Transverse colon (tissue), 4 donors: ENCODE measurements at regions not wholly inside any gene's neighbourhood (a gene's known extent, or its start where the extent isn't known, plus 50 kb on each side); places are given as distances from the start of the nearest gene placed in this dataset.

Source experiments
- POLR2AphosphoS5 ChIP-seq, 3 donors: sonication (generic); formaldehyde crosslinking; IDR thresholded peaks; one replicate each; pipeline ENCODE4 v1.6.1; 2016; ENCODE audit warnings: antibody characterized with exemption in 3 of 3
- TF ChIP-seq, protein P1 (sequence below), 5 experiments: fragments of 200-600 bp in 3 of 5; fragments of 450-650 bp in 2 of 5; sonication (generic) in 3 of 5; IDR thresholded peaks; 1 replicate in 2 of 5; 2 replicates in 3 of 5; pipeline ENCODE4 v1.5.1; 2016 to 2017; ENCODE audit warnings: antibody characterized with exemption in 5 of 5, inconsistent platforms in 3 of 5, mild to moderate bottlenecking in 2 of 5, moderate library complexity in 1 of 5

DNA sequence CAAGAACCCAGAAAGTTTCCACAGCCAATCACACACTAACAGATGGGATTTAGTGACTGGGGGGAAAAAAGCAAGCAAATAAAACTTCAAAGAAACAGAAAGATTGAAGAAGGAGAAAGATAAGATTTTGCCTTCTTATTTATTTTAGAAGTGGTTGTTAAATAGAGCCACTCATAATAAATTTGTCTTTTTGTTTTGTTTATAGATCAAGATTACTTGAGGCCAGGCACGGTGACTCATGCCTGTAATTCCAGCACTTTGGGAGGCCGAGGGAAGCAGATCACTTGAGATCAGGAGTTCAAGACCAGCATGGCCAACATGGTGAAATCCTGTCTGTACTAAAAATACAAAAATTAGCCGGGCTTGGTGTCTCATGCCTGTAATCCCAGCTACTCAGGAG is 94.9 kb upstream of the RANBP3L start:
- TF ChIP-seq, protein P1, sequence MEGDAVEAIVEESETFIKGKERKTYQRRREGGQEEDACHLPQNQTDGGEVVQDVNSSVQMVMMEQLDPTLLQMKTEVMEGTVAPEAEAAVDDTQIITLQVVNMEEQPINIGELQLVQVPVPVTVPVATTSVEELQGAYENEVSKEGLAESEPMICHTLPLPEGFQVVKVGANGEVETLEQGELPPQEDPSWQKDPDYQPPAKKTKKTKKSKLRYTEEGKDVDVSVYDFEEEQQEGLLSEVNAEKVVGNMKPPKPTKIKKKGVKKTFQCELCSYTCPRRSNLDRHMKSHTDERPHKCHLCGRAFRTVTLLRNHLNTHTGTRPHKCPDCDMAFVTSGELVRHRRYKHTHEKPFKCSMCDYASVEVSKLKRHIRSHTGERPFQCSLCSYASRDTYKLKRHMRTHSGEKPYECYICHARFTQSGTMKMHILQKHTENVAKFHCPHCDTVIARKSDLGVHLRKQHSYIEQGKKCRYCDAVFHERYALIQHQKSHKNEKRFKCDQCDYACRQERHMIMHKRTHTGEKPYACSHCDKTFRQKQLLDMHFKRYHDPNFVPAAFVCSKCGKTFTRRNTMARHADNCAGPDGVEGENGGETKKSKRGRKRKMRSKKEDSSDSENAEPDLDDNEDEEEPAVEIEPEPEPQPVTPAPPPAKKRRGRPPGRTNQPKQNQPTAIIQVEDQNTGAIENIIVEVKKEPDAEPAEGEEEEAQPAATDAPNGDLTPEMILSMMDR (IDR thresholded peaks at IDR 0.05), result no peak
- no peak for TF ChIP-seq POLR2AphosphoS5 (IDR thresholded peaks at IDR 0.05)
